ENCODE measurements at regions not wholly inside any gene's neighbourhood (a gene's known extent, or its start where the extent isn't known, plus 50 kb on each side); places are given as distances from the start of the nearest gene placed in this dataset.

GRCh38 chr14:81765651-81766275 lies 232.1 kb upstream of the SEL1L start:
- no peak for TF ChIP-seq CTCF (IDR thresholded peaks at IDR 0.05)
- TF ChIP-seq ZFX (IDR thresholded peaks at IDR 0.05; ENCODE audit: borderline replicate concordance) = no peak

Measured in 22Rv1 (cell line).